HCT116 (cell line): ENCODE measurements at regions not wholly inside any gene's neighbourhood (a gene's known extent, or its start where the extent isn't known, plus 50 kb on each side); places are given as distances from the start of the nearest gene placed in this dataset.

Experiments used
- ATAC-seq: fragments of 200-7000 bp; cut with Tn5 transposase; 2 replicates; pipeline ENCODE4 v1.9.1; 2020; ENCODE audit warnings: mild to moderate bottlenecking, moderate library complexity
- BruUV-seq: library from RNA; stranded (reverse); fragments of 400-500 nt; replicated peaks from 2 replicates; lab custom pipeline; 2021; lab: Mats Ljungman, UMichigan
- CTCF ChIA-PET: fragments of 300-600 bp; sonication (Branson Sonifier 250); formaldehyde crosslinking; loops from one replicate; lab custom pipeline; 2021; ENCODE audit warnings: antibody characterized with exemption; lab: Charles Lee
- POLR2A ChIA-PET: fragments of 300-600, 350-600 bp; sonication (Branson Sonifier 250); formaldehyde crosslinking; loops from one replicate; lab custom pipeline; 2021; ENCODE audit warnings: antibody characterized with exemption; lab: Charles Lee
- RAD21 ChIA-PET, 2 experiments: fragments of 300-600 bp; sonication (Branson Sonifier 250); formaldehyde crosslinking; loops; one replicate each; lab custom pipeline; 2023; ENCODE audit warnings: low total read pairs in 2 of 2; ENCODE audit not compliant: uncharacterized antibody in 2 of 2, unreplicated experiment in 2 of 2, low non-redundant PET in 1 of 2; lab: Charles Lee
- DNase-seq: peaks from one replicate; pipeline ENCODE4 v3.0.0-alpha.2; 2010; ENCODE audit warnings: low read depth, low spot score
- H2AFZ ChIP-seq: fragments of 200-600 bp; shearing (Covaris generic), sonication (generic); 2 replicates; pipeline ENCODE4 v1.6.1; 2017; ENCODE audit warnings: low read depth, mixed run types, mixed read lengths, antibody characterized with exemption, low read length; ENCODE audit not compliant: poor library complexity, severe bottlenecking
- H3K27ac ChIP-seq: 2 replicates; pipeline ENCODE4 v1.5.1; 2012; ENCODE audit warnings: low read depth, low read length
- H3K27me3 ChIP-seq: fragments of 200-600 bp; sonication (generic); 2 replicates; pipeline ENCODE4 v1.6.1; 2016; ENCODE audit warnings: mixed run types, low read length, mixed read lengths; ENCODE audit not compliant: insufficient read depth
- H3K36me3 ChIP-seq, 2 experiments: fragments of 200-500 bp in 1 of 2; fragments of 200-600 bp in 1 of 2; sonication (Bioruptor generic) in 1 of 2; sonication (generic) in 1 of 2; 2 replicates each; pipeline versions ENCODE4 v1.5.1 to v1.6.1; 2014 to 2016; ENCODE audit warnings: low read length in 2 of 2, inconsistent platforms in 1 of 2, mixed read lengths in 1 of 2, mixed run types in 1 of 2; ENCODE audit not compliant: insufficient read depth in 2 of 2, control insufficient read depth in 1 of 2
- H3K4me1 ChIP-seq, 2 experiments: fragments of 200-600 bp in 1 of 2; sonication (generic) in 1 of 2; 2 replicates each; pipeline versions ENCODE4 v1.5.1 to v1.6.1; 2012 to 2017; ENCODE audit warnings: low read length in 2 of 2, inconsistent platforms in 1 of 2, mild to moderate bottlenecking in 1 of 2, mixed read lengths in 1 of 2, mixed run types in 1 of 2, moderate library complexity in 1 of 2; ENCODE audit not compliant: insufficient read depth in 2 of 2, control insufficient read depth in 1 of 2
- H3K4me2 ChIP-seq: fragments of 200-600 bp; sonication (generic); 2 replicates; pipeline ENCODE4 v1.6.1; 2017; ENCODE audit warnings: mixed run types, low read length, mixed read lengths
- H3K4me3 ChIP-seq, 2 experiments: fragments of 200-600 bp in 1 of 2; sonication (generic) in 1 of 2; replicated peaks in 1 of 2; 2 replicates each; pipeline ENCODE4 v1.5.1; 2011 to 2016; ENCODE audit warnings: low read length in 2 of 2, control low read depth in 1 of 2, low read depth in 1 of 2, mild to moderate bottlenecking in 1 of 2, mixed read lengths in 1 of 2, mixed run types in 1 of 2
- H3K79me2 ChIP-seq: fragments of 200-600 bp; sonication (generic); 2 replicates; pipeline ENCODE4 v1.6.1; 2017; ENCODE audit warnings: mild to moderate bottlenecking, mixed run types, low read length, moderate library complexity, mixed read lengths; ENCODE audit not compliant: insufficient read depth
- H3K9ac ChIP-seq: fragments of 200-600 bp; sonication (generic); 2 replicates; pipeline ENCODE4 v1.6.1; 2016; ENCODE audit warnings: low read length, mixed read lengths
- H3K9me2 ChIP-seq: fragments of 200-600 bp; sonication (generic), shearing (Covaris generic); 2 replicates; pipeline ENCODE4 v1.6.1; 2017; ENCODE audit warnings: mixed run types, mild to moderate bottlenecking, moderate library complexity; ENCODE audit not compliant: insufficient read depth
- H3K9me3 ChIP-seq, 2 experiments: fragments of 200-500 bp in 1 of 2; fragments of 200-600 bp in 1 of 2; sonication (Bioruptor generic) in 1 of 2; sonication (generic) in 1 of 2; 2 replicates each; pipeline ENCODE4 v1.6.1; 2014 to 2017; ENCODE audit warnings: low read length in 2 of 2, mixed read lengths in 2 of 2, inconsistent platforms in 1 of 2, low read depth in 1 of 2, mild to moderate bottlenecking in 1 of 2, mixed run types in 1 of 2, moderate library complexity in 1 of 2; ENCODE audit not compliant: control insufficient read depth in 1 of 2, insufficient read depth in 1 of 2
- H4K20me1 ChIP-seq: fragments of 200-600 bp; sonication (generic), shearing (Covaris generic); 2 replicates; pipeline ENCODE4 v1.6.1; 2017; ENCODE audit warnings: mixed run types, mild to moderate bottlenecking, moderate library complexity; ENCODE audit not compliant: insufficient read depth
- CEBPB ChIP-seq: IDR thresholded peaks from 2 replicates; pipeline ENCODE4 v1.6.1; 2012; ENCODE audit warnings: low read depth
- CTCF ChIP-seq, 3 experiments: fragments of 200-600 bp in 1 of 3; sonication (generic) in 1 of 3; IDR thresholded peaks in 2 of 3; conservative IDR thresholded peaks in 1 of 3; 2 replicates each; pipeline ENCODE4 v1.5.1; 2012 to 2017; ENCODE audit warnings: low read depth in 2 of 3, low read length in 2 of 3, antibody characterized with exemption in 1 of 3, borderline replicate concordance in 1 of 3, control low read depth in 1 of 3, mild to moderate bottlenecking in 1 of 3, mixed read lengths in 1 of 3, mixed run types in 1 of 3, moderate library complexity in 1 of 3; ENCODE audit not compliant: insufficient read depth in 1 of 3
- EGR1 ChIP-seq: IDR thresholded peaks from 2 replicates; pipeline ENCODE4 v1.6.1; 2012; ENCODE audit warnings: low read depth
- ELF1 ChIP-seq: IDR thresholded peaks from 2 replicates; pipeline ENCODE4 v1.6.1; 2012; ENCODE audit warnings: low read depth, borderline replicate concordance
- EZH2phosphoT487 ChIP-seq: fragments of 200-600 bp; IDR thresholded peaks from 2 replicates; pipeline ENCODE4 v1.6.1; 2018; ENCODE audit warnings: antibody characterized with exemption, borderline replicate concordance
- MAX ChIP-seq: IDR thresholded peaks from 2 replicates; pipeline ENCODE4 v1.6.1; 2012
- POLR2AphosphoS5 ChIP-seq: IDR thresholded peaks from 2 replicates; pipeline ENCODE4 v1.6.1; 2011; ENCODE audit warnings: mild to moderate bottlenecking, low read depth, low read length, moderate library complexity
- RAD21 ChIP-seq: IDR thresholded peaks from 2 replicates; pipeline ENCODE4 v1.6.1; 2012; ENCODE audit warnings: low read depth, mild to moderate bottlenecking
- SIN3A ChIP-seq: IDR thresholded peaks from 2 replicates; pipeline ENCODE4 v1.6.1; 2012; ENCODE audit warnings: low read depth
- SP1 ChIP-seq: IDR thresholded peaks from 2 replicates; pipeline ENCODE4 v1.6.1; 2012; ENCODE audit warnings: low read depth
- SRF ChIP-seq: IDR thresholded peaks from 2 replicates; pipeline ENCODE4 v1.6.1; 2012; ENCODE audit warnings: low read depth
- TCF7L2 ChIP-seq: IDR thresholded peaks from 2 replicates; pipeline ENCODE4 v1.7.0; 2011; ENCODE audit warnings: borderline replicate concordance, inconsistent platforms; ENCODE audit not compliant: insufficient read depth, insufficient read length; ENCODE audit errors: extremely low read depth
- YY1 ChIP-seq: IDR thresholded peaks from 2 replicates; pipeline ENCODE4 v1.6.1; 2011; ENCODE audit warnings: low read length, low read depth, moderate library complexity, mild to moderate bottlenecking; ENCODE audit not compliant: insufficient replicate concordance; ENCODE audit errors: extremely low read depth
- ZFX ChIP-seq: fragments of 450-650 bp; IDR thresholded peaks from 2 replicates; pipeline ENCODE4 v1.6.1; 2017
- intact Hi-C: fragments of 100-400 bp; cut with micrococcal nuclease; formaldehyde crosslinking; loops from 2 replicates; pipeline ENCODE4 v1.10.0; 2022
- TF ChIP-seq, protein P1 (sequence below): IDR thresholded peaks from 2 replicates; pipeline ENCODE4 v1.6.1; 2012; ENCODE audit warnings: low read depth

DNA sequence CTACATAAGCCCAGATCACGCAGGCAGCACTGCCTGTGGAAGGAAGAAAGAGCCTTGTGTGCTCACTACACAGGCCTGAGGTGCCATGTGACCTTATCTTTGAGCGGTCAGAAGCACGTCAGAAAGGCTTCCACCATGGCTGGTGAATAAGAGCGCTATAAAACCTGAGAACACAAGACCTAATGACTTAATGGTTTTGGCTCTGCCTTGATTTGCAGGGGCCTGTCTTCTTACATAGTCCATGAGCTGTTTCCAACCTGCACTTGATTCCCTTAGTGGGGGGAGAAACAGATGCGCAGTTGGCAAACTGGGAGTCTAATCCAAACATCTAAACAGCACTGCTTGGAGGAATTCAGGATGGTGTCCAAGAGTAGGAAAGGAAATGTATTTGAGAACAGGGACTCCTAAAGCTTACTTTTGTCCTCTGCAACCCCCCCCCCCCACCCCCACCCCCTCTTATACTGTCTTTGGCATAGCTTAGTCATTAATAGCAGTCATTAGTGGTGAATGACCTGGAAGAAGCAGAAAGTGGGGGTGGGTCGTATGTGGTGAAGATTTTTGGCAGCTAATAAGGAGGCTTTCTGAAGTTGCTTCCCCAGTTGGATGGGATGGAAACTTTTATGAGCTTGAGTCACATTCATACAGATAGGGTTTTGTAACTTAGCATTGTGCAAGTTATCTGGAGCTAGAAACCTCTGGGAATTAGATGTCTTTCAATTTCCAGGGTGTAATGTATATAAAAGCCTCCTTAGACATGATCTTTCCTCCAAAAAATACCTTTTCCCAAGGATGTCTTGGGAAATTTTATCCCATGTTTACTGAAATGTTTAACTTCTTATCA, 454.1 kb downstream of the MEIS1 start:
- H3K9me3 ChIP-seq, result peaks cover 3 to 10% of the 10 kb centered on the region in 2 experiments; a peak in 1 of 4 replicates
- H3K9ac ChIP-seq, result no peak overlapping the region
- H3K27me3 ChIP-seq, result no peaks in the 10 kb centered on the region
- DNase-seq (no peak), ATAC-seq (no peak)
- ChIA-PET CTCF (no interaction called here), RAD21 (no interaction called here), POLR2A (no interaction called here)
- no peaks in the 10 kb centered on the region for H3K4me1 ChIP-seq
- H3K9me2 ChIP-seq, result no peaks in the 10 kb centered on the region
- H3K36me3 ChIP-seq, result no peaks in the 10 kb centered on the region
- BruUV-seq, result no TSS peak
- H3K4me2 ChIP-seq, result no peak overlapping the region
- no peaks in the 10 kb centered on the region for H3K79me2 ChIP-seq
- no peak overlapping the region for H3K27ac ChIP-seq
- intact Hi-C loops, result no loop called here
- H3K4me3 ChIP-seq, result no peak overlapping the region
- H4K20me1 ChIP-seq, result no peaks in the 10 kb centered on the region
- no peak overlapping the region for H2AFZ ChIP-seq
- TF ChIP-seq ELF1, result no peak
- TF ChIP-seq EZH2phosphoT487, result no peak
- no peak for TF ChIP-seq SP1
- TF ChIP-seq, all 23 proteins: peak for 0

DNA sequence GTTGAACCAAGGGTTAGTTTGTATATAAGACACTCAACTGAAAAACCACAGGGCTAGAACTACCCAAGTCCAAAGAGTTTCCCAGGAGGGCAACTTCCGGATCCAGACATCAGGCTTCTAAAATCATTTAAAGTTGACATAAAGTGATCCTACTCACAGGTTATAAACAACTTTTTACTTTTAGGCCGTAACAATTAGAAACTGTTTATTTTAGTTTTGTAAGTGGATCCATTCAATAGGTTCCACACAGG, 454.6 kb downstream of the MEIS1 start:
- POLR2A ChIA-PET, result no interaction called here
- intact Hi-C loops, result no loop called here
- H3K79me2 ChIP-seq, result no peaks in the 10 kb centered on the region
- no peak for ATAC-seq
- no peaks in the 10 kb centered on the region for H3K4me1 ChIP-seq
- RAD21 ChIA-PET, result no interaction called here
- H3K4me2 ChIP-seq, result no peak overlapping the region
- H4K20me1 ChIP-seq, result no peaks in the 10 kb centered on the region
- H3K27me3 ChIP-seq, result no peaks in the 10 kb centered on the region
- DNase-seq, result no peak
- H2AFZ ChIP-seq, result no peak overlapping the region
- no peaks in the 10 kb centered on the region for H3K36me3 ChIP-seq
- CTCF ChIA-PET, result no interaction called here
- H3K9ac ChIP-seq, result no peak overlapping the region
- no peak overlapping the region for H3K4me3 ChIP-seq
- no peaks in the 10 kb centered on the region for H3K9me2 ChIP-seq
- BruUV-seq, result no TSS peak
- H3K9me3 ChIP-seq, result peaks cover 0 to 13% of the 10 kb centered on the region in 2 experiments; a peak in 1 of 4 replicates
- H3K27ac ChIP-seq, result no peak overlapping the region
- no peak for TF ChIP-seq CTCF (IDR thresholded peaks at IDR 0.05 in 2 of 3, conservative IDR thresholded peaks at IDR 0.05 in 1 of 3; ENCODE audit: borderline replicate concordance in 1 of 3, insufficient read depth in 1 of 3, low read depth in 2 of 3, low read length in 2 of 3)
- no peak for TF ChIP-seq CEBPB
- TF ChIP-seq EGR1, result no peak
- no peak for TF ChIP-seq MAX
- no peak for TF ChIP-seq ZFX
- TF ChIP-seq, protein P1, sequence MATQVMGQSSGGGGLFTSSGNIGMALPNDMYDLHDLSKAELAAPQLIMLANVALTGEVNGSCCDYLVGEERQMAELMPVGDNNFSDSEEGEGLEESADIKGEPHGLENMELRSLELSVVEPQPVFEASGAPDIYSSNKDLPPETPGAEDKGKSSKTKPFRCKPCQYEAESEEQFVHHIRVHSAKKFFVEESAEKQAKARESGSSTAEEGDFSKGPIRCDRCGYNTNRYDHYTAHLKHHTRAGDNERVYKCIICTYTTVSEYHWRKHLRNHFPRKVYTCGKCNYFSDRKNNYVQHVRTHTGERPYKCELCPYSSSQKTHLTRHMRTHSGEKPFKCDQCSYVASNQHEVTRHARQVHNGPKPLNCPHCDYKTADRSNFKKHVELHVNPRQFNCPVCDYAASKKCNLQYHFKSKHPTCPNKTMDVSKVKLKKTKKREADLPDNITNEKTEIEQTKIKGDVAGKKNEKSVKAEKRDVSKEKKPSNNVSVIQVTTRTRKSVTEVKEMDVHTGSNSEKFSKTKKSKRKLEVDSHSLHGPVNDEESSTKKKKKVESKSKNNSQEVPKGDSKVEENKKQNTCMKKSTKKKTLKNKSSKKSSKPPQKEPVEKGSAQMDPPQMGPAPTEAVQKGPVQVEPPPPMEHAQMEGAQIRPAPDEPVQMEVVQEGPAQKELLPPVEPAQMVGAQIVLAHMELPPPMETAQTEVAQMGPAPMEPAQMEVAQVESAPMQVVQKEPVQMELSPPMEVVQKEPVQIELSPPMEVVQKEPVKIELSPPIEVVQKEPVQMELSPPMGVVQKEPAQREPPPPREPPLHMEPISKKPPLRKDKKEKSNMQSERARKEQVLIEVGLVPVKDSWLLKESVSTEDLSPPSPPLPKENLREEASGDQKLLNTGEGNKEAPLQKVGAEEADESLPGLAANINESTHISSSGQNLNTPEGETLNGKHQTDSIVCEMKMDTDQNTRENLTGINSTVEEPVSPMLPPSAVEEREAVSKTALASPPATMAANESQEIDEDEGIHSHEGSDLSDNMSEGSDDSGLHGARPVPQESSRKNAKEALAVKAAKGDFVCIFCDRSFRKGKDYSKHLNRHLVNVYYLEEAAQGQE, result no peak
- TF ChIP-seq SP1, result no peak
- no peak for TF ChIP-seq RAD21
- no peak for TF ChIP-seq YY1
- TF ChIP-seq POLR2AphosphoS5, result no peak
- TF ChIP-seq EZH2phosphoT487, result no peak
- TF ChIP-seq SRF, result no peak
- TF ChIP-seq TCF7L2, result no peak
- no peak for TF ChIP-seq SIN3A
